ENCODE measurements at regions not wholly inside any gene's neighbourhood (a gene's known extent, or its start where the extent isn't known, plus 50 kb on each side); places are given as distances from the start of the nearest gene placed in this dataset.

- no peak overlapping the region for H3K4me3 Mint-ChIP-seq
- no peak for TF ChIP-seq CTCF (IDR thresholded peaks at IDR 0.05)
- no peaks in the 10 kb centered on the region for H3K4me1 Mint-ChIP-seq (ENCODE audit: low read depth)
- no peak overlapping the region for H3K27ac Mint-ChIP-seq
- no peak for DNase-seq
- H3K9me3 Mint-ChIP-seq, result peaks cover 53% of the 10 kb centered on the region
- H3K27me3 Mint-ChIP-seq (ENCODE audit: insufficient read depth), result no peaks in the 10 kb centered on the region
- H3K36me3 Mint-ChIP-seq (ENCODE audit: low read depth), result peaks cover 8% of the 10 kb centered on the region; the same call in 1 of the 2 replicates
Measured at GRCh38 chr2:154549869-154550268, 148.6 kb upstream of the KCNJ3 start.

- H3K27ac Mint-ChIP-seq, result no peak overlapping the region
- no peaks in the 10 kb centered on the region for H3K27me3 Mint-ChIP-seq (ENCODE audit: insufficient read depth)
- H3K4me3 Mint-ChIP-seq, result no peak overlapping the region
- no peak for TF ChIP-seq CTCF (IDR thresholded peaks at IDR 0.05)
- H3K9me3 Mint-ChIP-seq, result peaks cover 44% of the 10 kb centered on the region
- no peak for DNase-seq
- H3K4me1 Mint-ChIP-seq (ENCODE audit: low read depth), result no peaks in the 10 kb centered on the region
- H3K36me3 Mint-ChIP-seq (ENCODE audit: low read depth), result no peaks in the 10 kb centered on the region
Measured at GRCh38 chr2:154551649-154552048, 146.8 kb upstream of the KCNJ3 start.

- Mint-ChIP-seq H3K4me3 (no peak overlapping the region), H3K27me3 (ENCODE audit: insufficient read depth) (no peaks in the 10 kb centered on the region), H3K27ac (no peak overlapping the region)
Measured at GRCh38 chr2:154554046-154554445, 144.4 kb upstream of the KCNJ3 start.

GRCh38 chr2:154555710-154556109 is 142.8 kb upstream of the KCNJ3 start:
- Mint-ChIP-seq H3K4me3 (no peak overlapping the region), H3K9me3 (peaks cover 18% of the 10 kb centered on the region), H3K27me3 (ENCODE audit: insufficient read depth) (no peaks in the 10 kb centered on the region), H3K27ac (no peak overlapping the region), H3K4me1 (ENCODE audit: low read depth) (no peaks in the 10 kb centered on the region), H3K36me3 (ENCODE audit: low read depth) (no peaks in the 10 kb centered on the region)
- DNase-seq, result no peak
- TF ChIP-seq CTCF (IDR thresholded peaks at IDR 0.05), result no peak

More at GRCh38 chr2:154554046-154554445, 144.4 kb upstream of the KCNJ3 start:
- no peak for DNase-seq
- Mint-ChIP-seq H3K36me3 (ENCODE audit: low read depth) (no peaks in the 10 kb centered on the region), H3K9me3 (peaks cover 33% of the 10 kb centered on the region), H3K4me1 (ENCODE audit: low read depth) (no peaks in the 10 kb centered on the region)
- TF ChIP-seq CTCF (IDR thresholded peaks at IDR 0.05), result no peak

GRCh38 chr2:154556146-154556545 is 142.3 kb upstream of the KCNJ3 start:
- DNase-seq, result no peak
- no peaks in the 10 kb centered on the region for H3K27me3 Mint-ChIP-seq (ENCODE audit: insufficient read depth)
- H3K4me1 Mint-ChIP-seq (ENCODE audit: low read depth), result no peaks in the 10 kb centered on the region
- no peak overlapping the region for H3K4me3 Mint-ChIP-seq
- no peak overlapping the region for H3K27ac Mint-ChIP-seq
- TF ChIP-seq CTCF (IDR thresholded peaks at IDR 0.05), result no peak
- H3K9me3 Mint-ChIP-seq, result peaks cover 17% of the 10 kb centered on the region
- no peaks in the 10 kb centered on the region for H3K36me3 Mint-ChIP-seq (ENCODE audit: low read depth)

GRCh38 chr2:154556607-154557006 is 141.9 kb upstream of the KCNJ3 start:
- H3K9me3 Mint-ChIP-seq, result peaks cover 13% of the 10 kb centered on the region
- no peaks in the 10 kb centered on the region for H3K4me1 Mint-ChIP-seq (ENCODE audit: low read depth)
- H3K27me3 Mint-ChIP-seq (ENCODE audit: insufficient read depth), result no peaks in the 10 kb centered on the region
- no peak for DNase-seq
- no peak overlapping the region for H3K4me3 Mint-ChIP-seq
- TF ChIP-seq CTCF (IDR thresholded peaks at IDR 0.05), result no peak
- H3K27ac Mint-ChIP-seq, result no peak overlapping the region
- no peaks in the 10 kb centered on the region for H3K36me3 Mint-ChIP-seq (ENCODE audit: low read depth)

All from HFFc6 (cell line).